ENCODE measurements at regions not wholly inside any gene's neighbourhood (a gene's known extent, or its start where the extent isn't known, plus 50 kb on each side); places are given as distances from the start of the nearest gene placed in this dataset.

DNA sequence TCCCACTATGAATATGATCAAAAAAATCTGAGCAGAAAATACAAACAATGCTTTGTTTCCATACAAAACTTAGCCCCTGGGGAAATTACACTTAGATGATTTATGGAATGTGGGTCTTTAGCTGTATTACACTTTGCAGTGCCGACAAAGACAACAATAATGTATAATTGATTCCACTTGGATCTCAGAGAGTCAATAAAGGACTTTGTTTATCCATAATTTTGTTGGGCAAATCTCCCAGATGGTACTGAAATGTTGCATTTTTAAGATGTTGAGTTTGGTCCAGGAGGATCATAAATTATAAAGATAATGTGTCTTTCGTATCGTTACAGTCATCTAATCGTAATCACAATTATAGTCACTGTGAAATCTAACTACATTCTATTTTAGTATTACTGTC lies 66.9 kb upstream of the DOCK1 start:
- no peak for TF ChIP-seq MYC (IDR thresholded peaks at IDR 0.05; ENCODE audit: low read depth, low read length)
- TF ChIP-seq, protein P1, sequence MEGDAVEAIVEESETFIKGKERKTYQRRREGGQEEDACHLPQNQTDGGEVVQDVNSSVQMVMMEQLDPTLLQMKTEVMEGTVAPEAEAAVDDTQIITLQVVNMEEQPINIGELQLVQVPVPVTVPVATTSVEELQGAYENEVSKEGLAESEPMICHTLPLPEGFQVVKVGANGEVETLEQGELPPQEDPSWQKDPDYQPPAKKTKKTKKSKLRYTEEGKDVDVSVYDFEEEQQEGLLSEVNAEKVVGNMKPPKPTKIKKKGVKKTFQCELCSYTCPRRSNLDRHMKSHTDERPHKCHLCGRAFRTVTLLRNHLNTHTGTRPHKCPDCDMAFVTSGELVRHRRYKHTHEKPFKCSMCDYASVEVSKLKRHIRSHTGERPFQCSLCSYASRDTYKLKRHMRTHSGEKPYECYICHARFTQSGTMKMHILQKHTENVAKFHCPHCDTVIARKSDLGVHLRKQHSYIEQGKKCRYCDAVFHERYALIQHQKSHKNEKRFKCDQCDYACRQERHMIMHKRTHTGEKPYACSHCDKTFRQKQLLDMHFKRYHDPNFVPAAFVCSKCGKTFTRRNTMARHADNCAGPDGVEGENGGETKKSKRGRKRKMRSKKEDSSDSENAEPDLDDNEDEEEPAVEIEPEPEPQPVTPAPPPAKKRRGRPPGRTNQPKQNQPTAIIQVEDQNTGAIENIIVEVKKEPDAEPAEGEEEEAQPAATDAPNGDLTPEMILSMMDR (IDR thresholded peaks at IDR 0.05; ENCODE audit: low read depth, low read length): no peak
- no peak for TF ChIP-seq POLR2A (IDR thresholded peaks at IDR 0.05; ENCODE audit: extremely low read depth, insufficient read length)
- TF ChIP-seq, protein P2, sequence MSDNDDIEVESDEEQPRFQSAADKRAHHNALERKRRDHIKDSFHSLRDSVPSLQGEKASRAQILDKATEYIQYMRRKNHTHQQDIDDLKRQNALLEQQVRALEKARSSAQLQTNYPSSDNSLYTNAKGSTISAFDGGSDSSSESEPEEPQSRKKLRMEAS (IDR thresholded peaks at IDR 0.05; ENCODE audit: low read depth, low read length): no peak
- DNase-seq (ENCODE audit: low read depth): no peak
- no peak overlapping the region for H3K4me3 ChIP-seq (ENCODE audit: low read depth, low read length)

DNA sequence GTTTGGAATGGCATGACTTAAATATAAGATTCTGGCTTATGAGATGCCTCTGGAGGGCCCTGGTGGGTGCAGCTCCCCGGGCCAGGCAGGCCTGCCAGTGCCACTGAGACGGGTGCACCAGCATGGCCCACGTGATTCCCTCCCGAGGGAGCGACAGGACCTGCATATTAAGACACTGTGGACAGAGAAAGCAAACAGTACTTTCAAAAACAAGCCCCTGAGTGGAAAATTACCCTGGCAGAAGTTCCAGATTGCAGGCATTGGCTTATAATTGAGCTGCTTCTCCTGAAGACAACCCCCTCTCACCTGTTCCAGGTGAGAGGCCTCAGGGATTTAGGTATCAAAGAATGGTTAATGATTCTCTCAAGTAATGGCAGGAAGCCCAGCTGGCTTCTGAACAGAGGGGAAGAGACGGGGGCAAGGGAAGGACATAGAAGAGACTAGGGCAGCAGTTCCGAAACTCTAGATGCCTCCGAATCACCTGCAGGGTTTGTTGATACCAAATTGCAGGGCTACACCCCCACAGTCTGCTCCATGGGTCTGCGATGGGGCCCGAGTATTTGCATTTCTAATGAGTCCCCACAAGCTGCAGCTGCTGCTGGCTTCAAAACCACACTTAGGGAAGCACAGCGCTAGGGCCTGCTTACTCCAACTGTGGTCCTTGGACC lies 66.0 kb upstream of the DOCK1 start:
- H3K4me3 ChIP-seq (ENCODE audit: low read depth, low read length): no peak overlapping the region
- no peak for TF ChIP-seq MYC (IDR thresholded peaks at IDR 0.05; ENCODE audit: low read depth, low read length)
- TF ChIP-seq POLR2A (IDR thresholded peaks at IDR 0.05; ENCODE audit: extremely low read depth, insufficient read length): no peak
- TF ChIP-seq, protein P1 (IDR thresholded peaks at IDR 0.05; ENCODE audit: low read depth, low read length): no peak
- TF ChIP-seq, protein P2 (IDR thresholded peaks at IDR 0.05; ENCODE audit: low read depth, low read length): no peak
- no peak for DNase-seq (ENCODE audit: low read depth)

DNA sequence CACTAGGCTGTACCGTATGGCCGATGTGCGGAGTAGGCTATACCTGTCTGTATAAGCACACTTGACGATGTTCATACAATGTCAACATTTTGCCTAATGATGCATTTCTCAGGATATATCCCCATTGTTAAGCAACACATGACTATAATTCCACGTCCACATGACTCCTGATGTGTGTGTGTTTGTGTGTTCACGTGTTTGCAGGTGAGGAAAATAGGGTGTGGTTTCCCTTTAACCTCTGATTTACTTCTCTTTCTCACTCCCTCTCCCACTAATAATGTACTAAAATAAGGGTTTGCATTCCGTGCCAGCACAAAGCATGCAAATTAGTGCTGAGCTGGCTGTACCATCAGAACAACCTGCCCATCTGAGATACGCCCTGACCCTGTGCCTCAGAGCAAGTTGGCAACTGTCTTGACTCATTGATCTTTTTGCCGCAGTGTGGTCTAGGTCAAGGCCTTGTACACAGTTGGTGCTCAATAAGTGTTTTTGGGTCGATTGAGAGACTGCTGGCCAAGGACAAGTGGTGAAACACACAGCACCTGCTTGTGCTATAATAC lies 64.6 kb upstream of the DOCK1 start:
- TF ChIP-seq MYC (IDR thresholded peaks at IDR 0.05; ENCODE audit: low read depth, low read length): no peak
- no peak for TF ChIP-seq POLR2A (IDR thresholded peaks at IDR 0.05; ENCODE audit: extremely low read depth, insufficient read length)
- no peak for DNase-seq (ENCODE audit: low read depth)
- H3K4me3 ChIP-seq (ENCODE audit: low read depth, low read length): no peak overlapping the region

DNA sequence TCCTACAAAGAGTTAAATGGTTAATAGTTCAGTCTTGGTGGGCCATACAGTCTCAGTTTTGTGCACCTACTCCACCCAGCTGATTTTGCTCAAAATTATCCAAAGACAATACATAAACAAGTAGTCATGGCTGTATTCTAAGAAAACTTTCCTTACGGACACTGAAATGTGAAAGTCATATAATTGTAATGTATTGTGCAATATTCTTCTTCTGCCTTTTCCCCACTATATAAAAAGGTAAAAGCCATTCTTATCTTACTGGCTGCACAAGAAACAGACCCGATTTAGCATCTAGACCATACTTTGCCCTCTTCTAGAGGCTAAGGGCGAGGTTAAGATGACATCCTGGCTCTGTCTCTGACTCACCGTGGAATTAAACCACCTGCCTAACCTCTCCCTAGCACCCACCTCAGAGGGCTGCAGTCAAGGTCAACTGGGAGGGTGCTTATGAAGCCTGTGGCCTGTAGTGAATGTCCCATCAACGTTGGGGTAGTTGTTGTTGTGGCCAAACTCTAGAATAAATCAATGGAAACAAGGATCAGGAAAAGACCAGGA lies 63.8 kb upstream of the DOCK1 start:
- DNase-seq (ENCODE audit: low read depth): no peak
- H3K4me3 ChIP-seq (ENCODE audit: low read depth, low read length): no peak overlapping the region
- TF ChIP-seq MYC (IDR thresholded peaks at IDR 0.05; ENCODE audit: low read depth, low read length) (no peak), POLR2A (IDR thresholded peaks at IDR 0.05; ENCODE audit: extremely low read depth, insufficient read length) (no peak)
- TF ChIP-seq, protein P1 (IDR thresholded peaks at IDR 0.05; ENCODE audit: low read depth, low read length): no peak
- TF ChIP-seq, protein P2 (IDR thresholded peaks at IDR 0.05; ENCODE audit: low read depth, low read length): no peak

DNA sequence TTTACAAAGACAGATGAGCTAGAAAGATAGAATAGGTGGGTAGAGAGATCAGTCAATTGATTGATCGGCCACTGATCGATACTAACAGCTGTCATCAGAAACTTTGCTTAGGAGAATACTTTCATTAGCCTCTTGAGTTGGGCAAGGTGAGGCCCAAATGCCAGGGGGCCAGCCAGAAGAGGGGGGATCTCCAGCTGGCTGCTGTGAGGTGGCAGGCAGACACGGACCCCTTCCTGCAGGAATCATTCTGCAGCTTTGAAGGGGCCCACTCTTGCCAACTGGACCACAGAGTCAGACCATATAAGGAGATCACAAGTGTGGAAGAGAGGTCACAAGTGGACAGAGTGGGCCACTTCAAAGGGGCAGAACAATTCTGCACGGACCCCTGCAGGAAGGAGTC lies 62.9 kb upstream of the DOCK1 start:
- no peak for TF ChIP-seq MYC (IDR thresholded peaks at IDR 0.05; ENCODE audit: low read depth, low read length)
- TF ChIP-seq, protein P1 (IDR thresholded peaks at IDR 0.05; ENCODE audit: low read depth, low read length): no peak
- TF ChIP-seq POLR2A (IDR thresholded peaks at IDR 0.05; ENCODE audit: extremely low read depth, insufficient read length): no peak
- TF ChIP-seq, protein P2 (IDR thresholded peaks at IDR 0.05; ENCODE audit: low read depth, low read length): no peak
- no peak overlapping the region for H3K4me3 ChIP-seq (ENCODE audit: low read depth, low read length)
- DNase-seq (ENCODE audit: low read depth): no peak

DNA sequence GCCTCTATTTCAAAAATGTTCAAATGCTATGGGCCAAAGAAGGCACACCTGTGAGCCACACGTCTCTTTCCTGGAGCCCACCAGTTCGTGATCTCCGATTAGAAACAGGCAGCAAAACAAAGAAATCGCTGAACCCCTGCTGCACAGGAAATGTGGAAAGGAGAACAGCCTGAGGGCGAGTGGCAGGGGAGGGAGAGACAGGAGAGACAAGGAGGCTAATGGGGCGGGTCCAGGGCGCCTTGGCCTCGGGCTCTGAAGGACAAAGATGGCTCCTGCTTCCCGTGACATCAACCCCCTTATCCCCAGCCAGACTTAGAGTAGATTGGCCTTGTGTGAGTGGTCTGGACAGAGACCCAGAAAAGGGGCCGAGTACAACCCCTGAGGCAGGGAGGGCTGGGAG lies 62.4 kb upstream of the DOCK1 start:
- no peak overlapping the region for H3K4me3 ChIP-seq (ENCODE audit: low read depth, low read length)
- no peak for DNase-seq (ENCODE audit: low read depth)
- TF ChIP-seq MYC (IDR thresholded peaks at IDR 0.05; ENCODE audit: low read depth, low read length) (no peak), POLR2A (IDR thresholded peaks at IDR 0.05; ENCODE audit: extremely low read depth, insufficient read length) (no peak)
- TF ChIP-seq, protein P2 (IDR thresholded peaks at IDR 0.05; ENCODE audit: low read depth, low read length): no peak
- TF ChIP-seq, protein P1 (IDR thresholded peaks at IDR 0.05; ENCODE audit: low read depth, low read length): no peak

Data from NB4 (cell line).